Liver (tissue), 8 donors: ENCODE measurements at regions not wholly inside any gene's neighbourhood (a gene's known extent, or its start where the extent isn't known, plus 50 kb on each side); places are given as distances from the start of the nearest gene placed in this dataset.

Experiments
- DNase-seq: peaks from one replicate; pipeline ENCODE4 v3.0.0-alpha.2; 2017; ENCODE audit warnings: low spot score
- H3K27ac ChIP-seq, 2 donors: one replicate each; pipeline ENCODE4 v1.7.0; 2013; ENCODE audit warnings: inconsistent platforms in 2 of 2, low read length in 2 of 2, control low read depth in 1 of 2, low read depth in 1 of 2, mild to moderate bottlenecking in 1 of 2
- H3K27me3 ChIP-seq, 4 donors: one replicate each; pipeline versions ENCODE4 v1.6.1 to v1.7.0; 2013; ENCODE audit warnings: low read length in 3 of 4, inconsistent platforms in 1 of 4, mild to moderate bottlenecking in 1 of 4, moderate library complexity in 1 of 4; ENCODE audit not compliant: control insufficient read depth in 4 of 4, insufficient read depth in 4 of 4
- H3K36me3 ChIP-seq, 4 donors: one replicate each; pipeline versions ENCODE4 v1.6.1 to v1.7.0; 2013; ENCODE audit warnings: low read length in 3 of 4, mild to moderate bottlenecking in 3 of 4, low read depth in 1 of 4, moderate library complexity in 1 of 4; ENCODE audit not compliant: control insufficient read depth in 4 of 4, insufficient read depth in 3 of 4
- H3K4me1 ChIP-seq, 4 donors: one replicate each; pipeline versions ENCODE4 v1.6.1 to v1.7.0; 2013; ENCODE audit warnings: low read length in 3 of 4, mild to moderate bottlenecking in 3 of 4, moderate library complexity in 1 of 4; ENCODE audit not compliant: control insufficient read depth in 4 of 4, insufficient read depth in 4 of 4
- H3K4me3 ChIP-seq, 3 donors: one replicate each; pipeline versions ENCODE4 v1.6.1 to v1.7.0; 2013; ENCODE audit warnings: low read length in 3 of 3, control low read depth in 1 of 3, low read depth in 1 of 3, mild to moderate bottlenecking in 1 of 3
- H3K9ac ChIP-seq, 2 donors: one replicate each; pipeline ENCODE4 v1.7.0; 2013; ENCODE audit warnings: low read length in 2 of 2, mild to moderate bottlenecking in 2 of 2, moderate library complexity in 2 of 2, control low read depth in 1 of 2, low read depth in 1 of 2
- H3K9me3 ChIP-seq, 4 donors: one replicate each; pipeline versions ENCODE4 v1.6.1 to v1.7.0; 2013; ENCODE audit warnings: low read length in 3 of 4; ENCODE audit not compliant: control insufficient read depth in 4 of 4
- CTCF ChIP-seq: fragments of 150-350 bp; IDR thresholded peaks from 2 replicates; pipeline ENCODE4 v1.5.1; 2017; ENCODE audit warnings: improper control_type of control experiment, low read depth, low read length; ENCODE audit not compliant: missing input control
- EGR1 ChIP-seq, 2 donors: IDR thresholded peaks; 2 replicates each; pipeline ENCODE4 v1.6.1; 2016 to 2018; ENCODE audit warnings: antibody characterized with exemption in 2 of 2, low read depth in 2 of 2
- FOXA1 ChIP-seq: IDR thresholded peaks from 2 replicates; pipeline ENCODE4 v1.6.1; 2016; ENCODE audit warnings: antibody characterized with exemption
- FOXA2 ChIP-seq: IDR thresholded peaks from 2 replicates; pipeline ENCODE4 v1.6.1; 2016; ENCODE audit warnings: antibody characterized with exemption
- GABPA ChIP-seq, 2 donors: IDR thresholded peaks in 1 of 2; conservative IDR thresholded peaks in 1 of 2; 2 replicates each; pipeline ENCODE4 v1.6.1; 2016; ENCODE audit warnings: antibody characterized with exemption in 2 of 2, mild to moderate bottlenecking in 1 of 2, moderate library complexity in 1 of 2
- HNF4A ChIP-seq, 2 donors: conservative IDR thresholded peaks; 2 replicates each; pipeline ENCODE4 v1.6.1; 2016; ENCODE audit warnings: antibody characterized with exemption in 2 of 2, mild to moderate bottlenecking in 2 of 2
- HNF4G ChIP-seq: IDR thresholded peaks from 2 replicates; pipeline ENCODE4 v1.6.1; 2016; ENCODE audit warnings: antibody characterized with exemption
- JUND ChIP-seq, 2 donors: IDR thresholded peaks; 2 replicates each; pipeline ENCODE4 v1.6.1; 2016; ENCODE audit warnings: antibody characterized with exemption in 2 of 2
- MAX ChIP-seq: IDR thresholded peaks from 2 replicates; pipeline ENCODE4 v1.6.1; 2016; ENCODE audit warnings: antibody characterized with exemption
- NR2F2 ChIP-seq: IDR thresholded peaks from 2 replicates; pipeline ENCODE4 v1.6.1; 2016; ENCODE audit warnings: antibody characterized with exemption
- RAD21 ChIP-seq, 2 donors: IDR thresholded peaks; 2 replicates each; pipeline ENCODE4 v1.6.1; 2016; ENCODE audit warnings: antibody characterized with exemption in 2 of 2, mild to moderate bottlenecking in 2 of 2
- REST ChIP-seq: IDR thresholded peaks from 2 replicates; pipeline ENCODE4 v1.6.1; 2016; ENCODE audit warnings: antibody characterized with exemption, mild to moderate bottlenecking
- RXRA ChIP-seq, 2 donors: IDR thresholded peaks; 2 replicates each; pipeline ENCODE4 v1.6.1; 2017 to 2018; ENCODE audit warnings: antibody characterized with exemption in 2 of 2, mild to moderate bottlenecking in 1 of 2
- SP1 ChIP-seq: IDR thresholded peaks from 2 replicates; pipeline ENCODE4 v1.6.1; 2018; ENCODE audit warnings: antibody characterized with exemption, mild to moderate bottlenecking
- TAF1 ChIP-seq: conservative IDR thresholded peaks from 2 replicates; pipeline ENCODE4 v1.6.1; 2016; ENCODE audit warnings: antibody characterized with exemption, mild to moderate bottlenecking
- YY1 ChIP-seq: IDR thresholded peaks from 2 replicates; pipeline ENCODE4 v1.6.1; 2016; ENCODE audit warnings: antibody characterized with exemption, mild to moderate bottlenecking
- WGBS: extraction: QIAGEN DNeasy Blood & Tissue Kit; methylation state at CpG from one replicate; pipeline ENCODE4 v1.1.7; 2013; 5-methylcytosine and 5-hydroxymethylcytosine counted together
- TF ChIP-seq, protein P1 (sequence below): IDR thresholded peaks from 2 replicates; pipeline ENCODE4 v1.6.1; 2016; ENCODE audit warnings: antibody characterized with exemption
- TF ChIP-seq, protein P2 (sequence below): IDR thresholded peaks from 2 replicates; pipeline ENCODE4 v1.6.1; 2016; ENCODE audit warnings: antibody characterized with exemption
- donor health status: healthy.
- donor health status: healthy.
- donor health status: healthy.
- donor health status: healthy.
- donor health status: healthy.

DNA sequence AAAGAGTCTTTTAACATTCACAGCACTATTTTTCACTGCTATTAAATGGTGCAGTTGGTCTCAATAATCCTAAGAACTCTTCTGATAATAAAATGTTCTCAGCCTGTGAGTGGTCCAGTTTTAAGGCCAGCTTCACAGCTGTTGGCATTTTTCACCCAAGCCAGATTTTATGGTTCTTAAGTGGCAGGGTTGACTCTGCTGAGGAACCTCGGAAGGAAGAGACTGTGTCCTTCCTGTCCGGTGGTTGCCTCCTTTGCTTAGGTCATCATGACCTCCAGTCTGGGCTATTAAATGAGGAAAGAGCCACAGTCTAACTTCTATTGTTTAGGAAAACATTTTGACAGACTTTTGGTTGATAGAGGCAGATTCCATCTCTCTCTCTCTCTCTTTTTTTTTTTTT, 112.5 kb upstream of the SERBP1 start:
- Histone ChIP-seq H3K27me3 (no peaks in the 10 kb centered on the region), H3K4me3 (no peak overlapping the region), H3K9me3 (no peaks in the 10 kb centered on the region), H3K36me3 (no peaks in the 10 kb centered on the region), H3K9ac (no peak overlapping the region), H3K4me1 (peaks cover 5 to 32% (median 15%) of the 10 kb centered on the region in 4 donors), H3K27ac (no peak overlapping the region)
- TF ChIP-seq HNF4A (conservative IDR thresholded peaks at IDR 0.05) (no peak), GABPA (IDR thresholded peaks at IDR 0.05 in 1 of 2, conservative IDR thresholded peaks at IDR 0.05 in 1 of 2) (no peak), MAX (no peak)
- WGBS: 65% methylated on average over 2 of the region's 2 CpGs
- no peak for DNase-seq

- H3K27ac ChIP-seq: no peak overlapping the region
- no peaks in the 10 kb centered on the region for H3K9me3 ChIP-seq
- no peak for TF ChIP-seq NR2F2
- no peak for TF ChIP-seq GABPA (IDR thresholded peaks at IDR 0.05 in 1 of 2, conservative IDR thresholded peaks at IDR 0.05 in 1 of 2)
- no peak for TF ChIP-seq REST
- no peak for TF ChIP-seq MAX
- no peak for TF ChIP-seq HNF4A (conservative IDR thresholded peaks at IDR 0.05)
- TF ChIP-seq, protein P1, sequence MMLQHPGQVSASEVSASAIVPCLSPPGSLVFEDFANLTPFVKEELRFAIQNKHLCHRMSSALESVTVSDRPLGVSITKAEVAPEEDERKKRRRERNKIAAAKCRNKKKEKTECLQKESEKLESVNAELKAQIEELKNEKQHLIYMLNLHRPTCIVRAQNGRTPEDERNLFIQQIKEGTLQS: no peak
- TF ChIP-seq, protein P2, sequence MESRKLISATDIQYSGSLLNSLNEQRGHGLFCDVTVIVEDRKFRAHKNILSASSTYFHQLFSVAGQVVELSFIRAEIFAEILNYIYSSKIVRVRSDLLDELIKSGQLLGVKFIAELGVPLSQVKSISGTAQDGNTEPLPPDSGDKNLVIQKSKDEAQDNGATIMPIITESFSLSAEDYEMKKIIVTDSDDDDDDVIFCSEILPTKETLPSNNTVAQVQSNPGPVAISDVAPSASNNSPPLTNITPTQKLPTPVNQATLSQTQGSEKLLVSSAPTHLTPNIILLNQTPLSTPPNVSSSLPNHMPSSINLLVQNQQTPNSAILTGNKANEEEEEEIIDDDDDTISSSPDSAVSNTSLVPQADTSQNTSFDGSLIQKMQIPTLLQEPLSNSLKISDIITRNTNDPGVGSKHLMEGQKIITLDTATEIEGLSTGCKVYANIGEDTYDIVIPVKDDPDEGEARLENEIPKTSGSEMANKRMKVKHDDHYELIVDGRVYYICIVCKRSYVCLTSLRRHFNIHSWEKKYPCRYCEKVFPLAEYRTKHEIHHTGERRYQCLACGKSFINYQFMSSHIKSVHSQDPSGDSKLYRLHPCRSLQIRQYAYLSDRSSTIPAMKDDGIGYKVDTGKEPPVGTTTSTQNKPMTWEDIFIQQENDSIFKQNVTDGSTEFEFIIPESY: no peak
- no peak for TF ChIP-seq YY1
- no peak for TF ChIP-seq CTCF
- TF ChIP-seq RXRA (IDR thresholded peaks at IDR 0.05): no peak
- no peak for TF ChIP-seq SP1
- no peak for TF ChIP-seq RAD21 (IDR thresholded peaks at IDR 0.05)
- TF ChIP-seq FOXA2: no peak
- no peak for TF ChIP-seq HNF4G
- TF ChIP-seq TAF1: no peak
- no peak for TF ChIP-seq FOXA1
- no peak for TF ChIP-seq EGR1 (IDR thresholded peaks at IDR 0.05; ENCODE audit: low read depth in 2 of 2)
- TF ChIP-seq JUND (IDR thresholded peaks at IDR 0.05): no peak
- 95% methylated on average over 1 of the region's 1 CpG for WGBS
- DNase-seq: no peak
- H3K36me3 ChIP-seq: no peaks in the 10 kb centered on the region
- no peak overlapping the region for H3K9ac ChIP-seq
- H3K27me3 ChIP-seq: no peaks in the 10 kb centered on the region
- H3K4me1 ChIP-seq: peaks cover 3 to 20% (median 9%) of the 10 kb centered on the region in 4 donors
- no peak overlapping the region for H3K4me3 ChIP-seq
These were observed 114.7 kb upstream of the SERBP1 start for GRCh38 chr1:67544921-67545320.
